ENCODE measurements at regions not wholly inside any gene's neighbourhood (a gene's known extent, or its start where the extent isn't known, plus 50 kb on each side); places are given as distances from the start of the nearest gene placed in this dataset.
"Not testable (repeated sequence)": the region's sequence is repeated elsewhere in the genome, so short reads cannot be mapped to it uniquely, and the experiment has no call there.

GRCh38 chr4:63983224-63983623 is 426.0 kb downstream of the TECRL start:
- no peak for DNase-seq (ENCODE audit: low spot score)
- H3K4me2 ChIP-seq (ENCODE audit: low read length), result no peak overlapping the region
- no peak for TF ChIP-seq CTCF (conservative IDR thresholded peaks at IDR 0.05; ENCODE audit: low read length)
- TF ChIP-seq EZH2phosphoT487 (IDR thresholded peaks at IDR 0.05; ENCODE audit: borderline replicate concordance, low read depth, low read length), result no peak
- no peak overlapping the region for H3K4me3 ChIP-seq (ENCODE audit: low read depth, low read length, poor library complexity, severe bottlenecking)
- H2AFZ ChIP-seq (ENCODE audit: low read length), result no peak overlapping the region
- H3K79me2 ChIP-seq (ENCODE audit: insufficient read depth, low read depth, low read length), result no peaks in the 10 kb centered on the region
- 0 out of 2 replicates have a peak, but pooled peaks cover 3% of the 10 kb centered on the region for H3K9me3 ChIP-seq (ENCODE audit: low read length)
- BruUV-seq (replicated peaks), result no TSS peak
- intact Hi-C loops (cut with micrococcal nuclease; ENCODE audit: unreplicated experiment), result no loop called here
- H3K9me2 ChIP-seq (ENCODE audit: insufficient read depth, low read length), result no peaks in the 10 kb centered on the region
- H4K20me1 ChIP-seq (ENCODE audit: insufficient read depth, low read length), result no peaks in the 10 kb centered on the region
- ChIA-PET POLR2A (no interaction called here), CTCF (ENCODE audit: unreplicated experiment) (no interaction called here)
- H3K27ac ChIP-seq (ENCODE audit: low read depth, low read length, poor library complexity, severe bottlenecking), result no peak overlapping the region
- no peaks in the 10 kb centered on the region for H3K4me1 ChIP-seq (ENCODE audit: insufficient read depth, low read length, poor library complexity, severe bottlenecking)
- no peaks in the 10 kb centered on the region for H3K36me3 ChIP-seq (ENCODE audit: insufficient read depth, low read length)

GRCh38 chr4:63965875-63966274 is 443.4 kb downstream of the TECRL start:
- intact Hi-C loops (cut with micrococcal nuclease; ENCODE audit: unreplicated experiment), result no loop called here
- Histone ChIP-seq H3K9me3 (ENCODE audit: low read length) (no peaks in the 10 kb centered on the region), H3K4me2 (ENCODE audit: low read length) (no peak overlapping the region), H3K4me1 (ENCODE audit: insufficient read depth, low read length, poor library complexity, severe bottlenecking) (no peaks in the 10 kb centered on the region), H3K36me3 (ENCODE audit: insufficient read depth, low read length) (no peaks in the 10 kb centered on the region), H3K9me2 (ENCODE audit: insufficient read depth, low read length) (no peaks in the 10 kb centered on the region), H3K27ac (ENCODE audit: low read depth, low read length, poor library complexity, severe bottlenecking) (no peak overlapping the region), H2AFZ (ENCODE audit: low read length) (no peak overlapping the region), H3K79me2 (ENCODE audit: insufficient read depth, low read depth, low read length) (no peaks in the 10 kb centered on the region), H4K20me1 (ENCODE audit: insufficient read depth, low read length) (no peaks in the 10 kb centered on the region), H3K4me3 (ENCODE audit: low read depth, low read length, poor library complexity, severe bottlenecking) (no peak overlapping the region)
- no peak for TF ChIP-seq CTCF (conservative IDR thresholded peaks at IDR 0.05; ENCODE audit: low read length)
- no peak for TF ChIP-seq EZH2phosphoT487 (IDR thresholded peaks at IDR 0.05; ENCODE audit: borderline replicate concordance, low read depth, low read length)
- POLR2A ChIA-PET, result no interaction called here
- no peak for DNase-seq (ENCODE audit: low spot score)
- CTCF ChIA-PET (ENCODE audit: unreplicated experiment), result no interaction called here
- BruUV-seq (replicated peaks), result no TSS peak

GRCh38 chr4:63942706-63943286 is 466.5 kb downstream of the TECRL start:
- H3K9me3 ChIP-seq (ENCODE audit: low read length); H3K27ac ChIP-seq (ENCODE audit: low read depth, low read length, poor library complexity, severe bottlenecking); H3K4me2 ChIP-seq (ENCODE audit: low read length); CTCF ChIA-PET (ENCODE audit: unreplicated experiment); intact Hi-C loops (cut with micrococcal nuclease; ENCODE audit: unreplicated experiment); H3K4me1 ChIP-seq (ENCODE audit: insufficient read depth, low read length, poor library complexity, severe bottlenecking); H3K9me2 ChIP-seq (ENCODE audit: insufficient read depth, low read length); BruUV-seq (replicated peaks); H3K4me3 ChIP-seq (ENCODE audit: low read depth, low read length, poor library complexity, severe bottlenecking); H3K79me2 ChIP-seq (ENCODE audit: insufficient read depth, low read depth, low read length); H2AFZ ChIP-seq (ENCODE audit: low read length); DNase-seq (ENCODE audit: low spot score); H4K20me1 ChIP-seq (ENCODE audit: insufficient read depth, low read length); H3K36me3 ChIP-seq (ENCODE audit: insufficient read depth, low read length); POLR2A ChIA-PET: not testable (repeated sequence)

Data from OCI-LY7 (cell line).